Uterus (tissue), 3 donors: ENCODE measurements at regions not wholly inside any gene's neighbourhood (a gene's known extent, or its start where the extent isn't known, plus 50 kb on each side); places are given as distances from the start of the nearest gene placed in this dataset.

Source experiments
- DNase-seq, 2 donors: peaks; one replicate each; pipeline ENCODE4 v3.0.0-alpha.2; 2019 to 2020
- H3K27ac ChIP-seq, 2 donors: fragments of 200-600 bp; sonication (generic); 1 replicate in 1 of 2; 2 replicates in 1 of 2; pipeline ENCODE4 v1.5.1; 2016 to 2018
- H3K27me3 ChIP-seq, 2 donors: fragments of 200-600 bp; sonication (generic); one replicate each; pipeline ENCODE4 v1.5.1; 2018 to 2019; ENCODE audit warnings: control low read depth in 1 of 2
- H3K36me3 ChIP-seq, 2 donors: fragments of 200-600 bp; sonication (generic); one replicate each; pipeline ENCODE4 v1.5.1; 2019; ENCODE audit warnings: control low read depth in 1 of 2
- H3K4me1 ChIP-seq, 2 donors: fragments of 200-600 bp; sonication (generic); one replicate each; pipeline ENCODE4 v1.5.1; 2018 to 2019; ENCODE audit warnings: control low read depth in 1 of 2
- H3K4me3 ChIP-seq, 2 donors: fragments of 200-600 bp; sonication (generic); 1 replicate in 1 of 2; 2 replicates in 1 of 2; pipeline ENCODE4 v1.5.1; 2018 to 2019; ENCODE audit warnings: mild to moderate bottlenecking in 1 of 2
- H3K9me3 ChIP-seq, 2 donors: fragments of 200-600 bp; sonication (generic); one replicate each; pipeline ENCODE4 v1.5.1; 2019; ENCODE audit warnings: control low read depth in 1 of 2
- POLR2A ChIP-seq, 2 donors: fragments of 450-650 bp; IDR thresholded peaks; one replicate each; pipeline ENCODE4 v1.6.1; 2016; ENCODE audit warnings: antibody characterized with exemption in 2 of 2, mild to moderate bottlenecking in 1 of 2, moderate library complexity in 1 of 2
- intact Hi-C: fragments of 100-400 bp; cut with DNase I; formaldehyde crosslinking; loops from one replicate; pipeline ENCODE4 v1.15.1; 2023; ENCODE audit warnings: low total_unique reads
- TF ChIP-seq, protein P1 (sequence below), 4 experiments: fragments of 200-600 bp in 2 of 4; fragments of 450-650 bp in 2 of 4; sonication (generic) in 2 of 4; IDR thresholded peaks; one replicate each; pipeline ENCODE4 v1.5.1; 2016 to 2019; ENCODE audit warnings: antibody characterized with exemption in 4 of 4, mild to moderate bottlenecking in 2 of 4, moderate library complexity in 1 of 4
- donor health status: DM: yes; HTN: yes; CAD: no.

DNA sequence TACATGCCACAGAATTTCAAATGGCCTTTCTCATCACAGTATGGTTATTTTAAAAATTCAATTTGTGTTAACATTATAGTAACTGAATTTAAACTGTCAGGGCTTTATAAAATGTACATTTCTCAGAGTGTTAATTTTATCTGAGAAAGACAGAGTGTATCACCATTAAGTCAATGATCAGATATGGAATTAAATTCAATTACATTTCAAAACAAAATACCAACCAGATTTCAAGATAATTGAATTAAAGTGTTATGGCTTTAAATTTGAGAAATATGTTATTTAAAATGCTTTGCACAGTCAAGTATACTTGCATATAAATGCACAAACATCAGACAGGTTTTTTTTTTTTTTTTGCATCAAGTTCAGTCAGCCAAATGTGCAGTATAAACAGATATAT is 1574.4 kb downstream of the BRINP3 start:
- no peak overlapping the region for H3K4me3 ChIP-seq
- no peaks in the 10 kb centered on the region for H3K27me3 ChIP-seq
- no peaks in the 10 kb centered on the region for H3K4me1 ChIP-seq
- TF ChIP-seq, protein P1, sequence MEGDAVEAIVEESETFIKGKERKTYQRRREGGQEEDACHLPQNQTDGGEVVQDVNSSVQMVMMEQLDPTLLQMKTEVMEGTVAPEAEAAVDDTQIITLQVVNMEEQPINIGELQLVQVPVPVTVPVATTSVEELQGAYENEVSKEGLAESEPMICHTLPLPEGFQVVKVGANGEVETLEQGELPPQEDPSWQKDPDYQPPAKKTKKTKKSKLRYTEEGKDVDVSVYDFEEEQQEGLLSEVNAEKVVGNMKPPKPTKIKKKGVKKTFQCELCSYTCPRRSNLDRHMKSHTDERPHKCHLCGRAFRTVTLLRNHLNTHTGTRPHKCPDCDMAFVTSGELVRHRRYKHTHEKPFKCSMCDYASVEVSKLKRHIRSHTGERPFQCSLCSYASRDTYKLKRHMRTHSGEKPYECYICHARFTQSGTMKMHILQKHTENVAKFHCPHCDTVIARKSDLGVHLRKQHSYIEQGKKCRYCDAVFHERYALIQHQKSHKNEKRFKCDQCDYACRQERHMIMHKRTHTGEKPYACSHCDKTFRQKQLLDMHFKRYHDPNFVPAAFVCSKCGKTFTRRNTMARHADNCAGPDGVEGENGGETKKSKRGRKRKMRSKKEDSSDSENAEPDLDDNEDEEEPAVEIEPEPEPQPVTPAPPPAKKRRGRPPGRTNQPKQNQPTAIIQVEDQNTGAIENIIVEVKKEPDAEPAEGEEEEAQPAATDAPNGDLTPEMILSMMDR (IDR thresholded peaks at IDR 0.05) = no peak
- TF ChIP-seq POLR2A (IDR thresholded peaks at IDR 0.05) = no peak
- DNase-seq = no peak
- no peak overlapping the region for H3K27ac ChIP-seq
- no peaks in the 10 kb centered on the region for H3K9me3 ChIP-seq
- intact Hi-C loops = no loop called here
- no peaks in the 10 kb centered on the region for H3K36me3 ChIP-seq

- Histone ChIP-seq H3K27me3 (no peaks in the 10 kb centered on the region), H3K36me3 (no peaks in the 10 kb centered on the region), H3K9me3 (no peaks in the 10 kb centered on the region), H3K27ac (no peak overlapping the region), H3K4me3 (no peak overlapping the region), H3K4me1 (no peaks in the 10 kb centered on the region)
- TF ChIP-seq POLR2A (IDR thresholded peaks at IDR 0.05) = no peak
- TF ChIP-seq, protein P1 (IDR thresholded peaks at IDR 0.05) = no peak
- no peak for DNase-seq
- intact Hi-C loops = no loop called here
Observed at GRCh38 chr1:188904201-188904600, 1573.5 kb downstream of the BRINP3 start.

- DNase-seq = no peak
- intact Hi-C loops = no loop called here
- Histone ChIP-seq H3K4me1 (no peaks in the 10 kb centered on the region), H3K9me3 (no peaks in the 10 kb centered on the region), H3K27me3 (peaks cover 0 to 3% of the 10 kb centered on the region in 2 donors), H3K36me3 (peaks cover 0 to 3% of the 10 kb centered on the region in 2 donors), H3K27ac (no peak overlapping the region), H3K4me3 (no peak overlapping the region)
- no peak for TF ChIP-seq POLR2A (IDR thresholded peaks at IDR 0.05)
- TF ChIP-seq, protein P1 (IDR thresholded peaks at IDR 0.05) = no peak
Observed at GRCh38 chr1:188906921-188907641, 1570.6 kb downstream of the BRINP3 start.

- no peak for DNase-seq
- Histone ChIP-seq H3K9me3 (no peaks in the 10 kb centered on the region), H3K27ac (no peak overlapping the region), H3K36me3 (no peaks in the 10 kb centered on the region), H3K4me1 (no peaks in the 10 kb centered on the region), H3K27me3 (no peaks in the 10 kb centered on the region), H3K4me3 (no peak overlapping the region)
- intact Hi-C loops = no loop called here
- TF ChIP-seq POLR2A (IDR thresholded peaks at IDR 0.05) = no peak
Observed at GRCh38 chr1:188930382-188930781, 1547.3 kb downstream of the BRINP3 start.

- TF ChIP-seq, protein P1 (IDR thresholded peaks at IDR 0.05) = no peak
- TF ChIP-seq POLR2A (IDR thresholded peaks at IDR 0.05) = no peak
- DNase-seq = no peak
- H3K27ac ChIP-seq = no peak overlapping the region
Observed at GRCh38 chr1:188931506-188931905, 1546.2 kb downstream of the BRINP3 start.

More at GRCh38 chr1:188931506-188931905, 1546.2 kb downstream of the BRINP3 start:
- intact Hi-C loops = no loop called here
- H3K36me3 ChIP-seq = no peaks in the 10 kb centered on the region
- no peaks in the 10 kb centered on the region for H3K4me1 ChIP-seq
- H3K27me3 ChIP-seq = no peaks in the 10 kb centered on the region
- no peak overlapping the region for H3K4me3 ChIP-seq
- no peaks in the 10 kb centered on the region for H3K9me3 ChIP-seq
